HepG2 (cell line): ENCODE measurements at regions not wholly inside any gene's neighbourhood (a gene's known extent, or its start where the extent isn't known, plus 50 kb on each side); places are given as distances from the start of the nearest gene placed in this dataset.

ENCODE experiments used
- ATAC-seq: fragments of 200-7000 bp; cut with Tn5 transposase; 3 replicates; pipeline ENCODE4 v1.9.1; 2020; ENCODE audit warnings: mild to moderate bottlenecking, moderate library complexity
- BruUV-seq: library from RNA; stranded (reverse); fragments of 400-500 nt; replicated peaks from 2 replicates; lab custom pipeline; 2021; lab: Mats Ljungman, UMichigan
- CTCF ChIA-PET: fragments of 300-600 bp; formaldehyde crosslinking; extraction: SDS; loops from one replicate; lab custom pipeline; 2021; ENCODE audit warnings: low total read pairs, inconsistent platforms, low intra/inter-chr PET ratio; lab: Yijun Ruan, JAX
- POLR2A ChIA-PET: fragments of 350-600 bp; sonication (Branson Sonifier 250); formaldehyde crosslinking; loops from one replicate; lab custom pipeline; 2020; ENCODE audit warnings: antibody characterized with exemption, inconsistent platforms; lab: Yijun Ruan, JAX
- DNase-seq: peaks from one replicate; pipeline ENCODE4 v3.0.0-alpha.2; 2015; ENCODE audit warnings: low spot score
- FAIRE-seq: peaks from 3 replicates; lab custom pipeline; 2011; peaks lifted over from hg19 to GRCh38; lab: Jason Lieb, UNC
- H2AFZ ChIP-seq: one replicate; pipeline ENCODE4 v1.6.1; 2011; ENCODE audit warnings: low read length, inconsistent platforms
- H3K27ac ChIP-seq: fragments of 300-600 bp; 3 replicates; pipeline ENCODE4 v1.8.0; 2011; ENCODE audit warnings: mixed run types, mild to moderate bottlenecking, mixed read lengths, low read length, inconsistent platforms; ENCODE audit not compliant: insufficient read depth; ENCODE audit errors: extremely low read length
- H3K27me3 ChIP-seq, 2 experiments: fragments of 200-600 bp in 1 of 2; 2 replicates in 1 of 2; 3 replicates in 1 of 2; pipeline versions ENCODE4 v1.6.0 to v1.8.0; 2011; ENCODE audit warnings: low read length in 2 of 2, mild to moderate bottlenecking in 2 of 2, moderate library complexity in 2 of 2, inconsistent platforms in 1 of 2; ENCODE audit not compliant: insufficient read depth in 2 of 2, control insufficient read depth in 1 of 2
- H3K36me3 ChIP-seq, 2 experiments: fragments of 200-600 bp in 1 of 2; replicated peaks in 1 of 2; 2 replicates in 1 of 2; 3 replicates in 1 of 2; pipeline versions ENCODE4 v1.5.1 to v1.8.0; 2011; ENCODE audit warnings: low read length in 2 of 2, inconsistent platforms in 1 of 2; ENCODE audit not compliant: insufficient read depth in 2 of 2, control insufficient read depth in 1 of 2
- H3K4me1 ChIP-seq: 2 replicates; pipeline ENCODE4 v1.5.1; 2012; ENCODE audit warnings: low read length, inconsistent platforms; ENCODE audit not compliant: insufficient read depth
- H3K4me2 ChIP-seq: 2 replicates; pipeline ENCODE4 v1.6.0; 2011; ENCODE audit warnings: low read depth, low read length, inconsistent platforms
- H3K4me3 ChIP-seq, 3 experiments: fragments of 200-600 bp in 1 of 3; sonication (generic), shearing (Covaris generic) in 1 of 3; replicated peaks in 1 of 3; 2 replicates each; pipeline ENCODE4 v1.5.1; 2011 to 2016; ENCODE audit warnings: low read length in 3 of 3, inconsistent platforms in 2 of 3, low read depth in 2 of 3, mild to moderate bottlenecking in 2 of 3, control low read depth in 1 of 3, mixed read lengths in 1 of 3; ENCODE audit not compliant: insufficient read depth in 1 of 3
- H3K79me2 ChIP-seq: one replicate; pipeline ENCODE4 v1.6.1; 2011; ENCODE audit warnings: low read length, inconsistent platforms; ENCODE audit not compliant: insufficient read depth
- H3K9ac ChIP-seq: 2 replicates; pipeline ENCODE4 v1.6.0; 2011; ENCODE audit warnings: mild to moderate bottlenecking, low read depth, low read length, inconsistent platforms; ENCODE audit not compliant: insufficient read depth
- H3K9me3 ChIP-seq: 2 replicates; pipeline ENCODE4 v1.5.1; 2012; ENCODE audit warnings: mild to moderate bottlenecking, low read length
- H4K20me1 ChIP-seq: 2 replicates; pipeline ENCODE4 v1.6.0; 2011; ENCODE audit warnings: inconsistent platforms, mild to moderate bottlenecking, low read length, moderate library complexity; ENCODE audit not compliant: insufficient read depth
- DPF2 ChIP-seq: sonication (generic); formaldehyde crosslinking; IDR thresholded peaks from 2 replicates; pipeline ENCODE4 v1.4.0; 2020; ENCODE audit warnings: mild to moderate bottlenecking, low read depth, missing genetic modification reagents, borderline replicate concordance
- HNRNPUL1 ChIP-seq: fragments of 200-400 bp; formaldehyde crosslinking; IDR thresholded peaks from 2 replicates; pipeline ENCODE4 v1.6.1; 2017; ENCODE audit warnings: low read depth, mild to moderate bottlenecking, low read length, moderate library complexity
- HOXA3 ChIP-seq: sonication (generic); formaldehyde crosslinking; IDR thresholded peaks from 2 replicates; pipeline ENCODE4 v1.5.0; 2020; ENCODE audit warnings: missing genetic modification reagents
- JARID2 ChIP-seq: sonication (generic); formaldehyde crosslinking; IDR thresholded peaks from 2 replicates; pipeline ENCODE4 v1.8.1; 2023; ENCODE audit warnings: missing genetic modification reagents, inconsistent platforms; ENCODE audit not compliant: insufficient replicate concordance
- SMYD3 ChIP-seq: sonication (generic); formaldehyde crosslinking; IDR thresholded peaks from 2 replicates; pipeline ENCODE4 v1.8.1; 2023; ENCODE audit warnings: mild to moderate bottlenecking, missing genetic modification reagents
- ZNF274 ChIP-seq: sonication (generic); formaldehyde crosslinking; IDR thresholded peaks from 2 replicates; pipeline ENCODE4 v1.5.1; 2020; ENCODE audit warnings: mild to moderate bottlenecking, missing genetic modification reagents
- ZNF343 ChIP-seq: sonication (generic); formaldehyde crosslinking; IDR thresholded peaks from 2 replicates; pipeline ENCODE4 v1.4.0; 2020; ENCODE audit warnings: mild to moderate bottlenecking, missing genetic modification reagents
- WGBS: methylation state at CpG from one replicate; pipeline ENCODE4 v1.1.6; 2017; ENCODE audit warnings: low lambda C conversion rate; 5-methylcytosine and 5-hydroxymethylcytosine counted together
- in situ Hi-C: cut with HindIII; loops from 2 replicates; pipeline ENCODE4 v1.10.0; 2017; ENCODE audit warnings: low pct_unique_long_range_greater_than_20kb; ENCODE audit not compliant: extremely low pct_ligation_motif_present
- intact Hi-C: fragments of 100-400 bp; cut with micrococcal nuclease; formaldehyde crosslinking; loops from one replicate; pipeline ENCODE4 v1.10.0; 2022; ENCODE audit not compliant: unreplicated experiment
- TF ChIP-seq, protein P1 (sequence below): sonication (generic); formaldehyde crosslinking; IDR thresholded peaks from 2 replicates; pipeline ENCODE4 v1.8.0; 2022; ENCODE audit warnings: missing genetic modification reagents, mild to moderate bottlenecking, inconsistent platforms, borderline replicate concordance
- TF ChIP-seq, protein P2 (sequence below): sonication (generic); formaldehyde crosslinking; IDR thresholded peaks from 2 replicates; pipeline ENCODE4 v1.5.0; 2020; ENCODE audit warnings: missing genetic modification reagents
- TF ChIP-seq, protein P3 (sequence below): sonication (generic); formaldehyde crosslinking; IDR thresholded peaks from one replicate; pipeline ENCODE4 v1.5.1; 2020; ENCODE audit warnings: mild to moderate bottlenecking, missing genetic modification reagents; ENCODE audit errors: not compliant biosample characterization
- TF ChIP-seq, protein P4 (sequence below): sonication (generic); formaldehyde crosslinking; IDR thresholded peaks from 2 replicates; pipeline ENCODE4 v1.5.0; 2020; ENCODE audit warnings: missing genetic modification reagents

DNA sequence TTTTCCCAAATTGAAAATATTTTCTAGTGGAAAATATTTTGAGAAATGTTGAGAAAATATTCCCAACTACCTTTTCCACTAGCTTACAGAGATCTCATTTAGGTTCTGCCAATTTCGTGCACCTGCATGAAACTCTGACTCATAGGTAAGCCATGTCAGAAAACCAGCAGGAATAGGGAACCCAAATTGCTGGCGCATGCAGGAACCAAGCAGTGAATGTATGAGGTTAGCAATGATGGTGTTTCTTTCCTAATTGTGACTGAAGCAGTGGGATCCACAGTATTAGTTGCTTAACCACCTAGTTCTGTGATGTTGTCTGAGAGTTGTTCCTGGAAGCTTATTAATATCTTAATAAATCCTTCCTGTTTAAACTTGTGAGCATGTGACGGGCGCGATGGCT lies 381.0 kb upstream of the TRAM1L1 start:
- no peak overlapping the region for H3K9ac ChIP-seq
- no peaks in the 10 kb centered on the region for H3K79me2 ChIP-seq
- ChIA-PET POLR2A (no interaction called here), CTCF (no interaction called here)
- no peaks in the 10 kb centered on the region for H3K27me3 ChIP-seq
- H3K4me3 ChIP-seq, result no peak overlapping the region
- BruUV-seq, result no TSS peak
- no peaks in the 10 kb centered on the region for H4K20me1 ChIP-seq
- H3K9me3 ChIP-seq, result no peaks in the 10 kb centered on the region
- intact Hi-C loops, result no loop called here
- no peak for ATAC-seq
- in situ Hi-C loops, result no loop called here
- no peak for FAIRE-seq
- H3K4me1 ChIP-seq, result no peaks in the 10 kb centered on the region
- no peak overlapping the region for H3K4me2 ChIP-seq
- no peaks in the 10 kb centered on the region for H3K36me3 ChIP-seq
- DNase-seq, result no peak
- no peak overlapping the region for H2AFZ ChIP-seq
- 51% methylated on average over 5 of the region's 5 CpGs for WGBS
- TF ChIP-seq, protein P1, sequence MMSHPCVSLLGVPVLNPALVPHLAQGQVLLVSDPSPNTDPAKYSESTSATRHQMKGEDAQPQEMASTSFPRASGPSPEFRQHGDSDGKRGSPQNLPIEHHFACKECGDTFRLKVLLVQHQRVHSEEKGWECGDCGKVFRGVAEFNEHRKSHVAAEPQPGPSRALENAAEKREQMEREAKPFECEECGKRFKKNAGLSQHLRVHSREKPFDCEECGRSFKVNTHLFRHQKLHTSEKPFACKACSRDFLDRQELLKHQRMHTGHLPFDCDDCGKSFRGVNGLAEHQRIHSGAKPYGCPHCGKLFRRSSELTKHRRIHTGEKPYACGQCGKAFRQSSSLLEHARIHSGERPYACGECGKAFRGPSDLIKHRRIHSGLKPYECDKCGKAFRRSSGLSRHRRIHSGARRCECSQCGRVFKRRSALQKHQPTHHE (CRISPR knock-in tag), result no peak
- TF ChIP-seq, protein P2, sequence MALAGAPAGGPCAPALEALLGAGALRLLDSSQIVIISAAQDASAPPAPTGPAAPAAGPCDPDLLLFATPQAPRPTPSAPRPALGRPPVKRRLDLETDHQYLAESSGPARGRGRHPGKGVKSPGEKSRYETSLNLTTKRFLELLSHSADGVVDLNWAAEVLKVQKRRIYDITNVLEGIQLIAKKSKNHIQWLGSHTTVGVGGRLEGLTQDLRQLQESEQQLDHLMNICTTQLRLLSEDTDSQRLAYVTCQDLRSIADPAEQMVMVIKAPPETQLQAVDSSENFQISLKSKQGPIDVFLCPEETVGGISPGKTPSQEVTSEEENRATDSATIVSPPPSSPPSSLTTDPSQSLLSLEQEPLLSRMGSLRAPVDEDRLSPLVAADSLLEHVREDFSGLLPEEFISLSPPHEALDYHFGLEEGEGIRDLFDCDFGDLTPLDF (CRISPR knock-in tag), result no peak
- TF ChIP-seq, protein P3, sequence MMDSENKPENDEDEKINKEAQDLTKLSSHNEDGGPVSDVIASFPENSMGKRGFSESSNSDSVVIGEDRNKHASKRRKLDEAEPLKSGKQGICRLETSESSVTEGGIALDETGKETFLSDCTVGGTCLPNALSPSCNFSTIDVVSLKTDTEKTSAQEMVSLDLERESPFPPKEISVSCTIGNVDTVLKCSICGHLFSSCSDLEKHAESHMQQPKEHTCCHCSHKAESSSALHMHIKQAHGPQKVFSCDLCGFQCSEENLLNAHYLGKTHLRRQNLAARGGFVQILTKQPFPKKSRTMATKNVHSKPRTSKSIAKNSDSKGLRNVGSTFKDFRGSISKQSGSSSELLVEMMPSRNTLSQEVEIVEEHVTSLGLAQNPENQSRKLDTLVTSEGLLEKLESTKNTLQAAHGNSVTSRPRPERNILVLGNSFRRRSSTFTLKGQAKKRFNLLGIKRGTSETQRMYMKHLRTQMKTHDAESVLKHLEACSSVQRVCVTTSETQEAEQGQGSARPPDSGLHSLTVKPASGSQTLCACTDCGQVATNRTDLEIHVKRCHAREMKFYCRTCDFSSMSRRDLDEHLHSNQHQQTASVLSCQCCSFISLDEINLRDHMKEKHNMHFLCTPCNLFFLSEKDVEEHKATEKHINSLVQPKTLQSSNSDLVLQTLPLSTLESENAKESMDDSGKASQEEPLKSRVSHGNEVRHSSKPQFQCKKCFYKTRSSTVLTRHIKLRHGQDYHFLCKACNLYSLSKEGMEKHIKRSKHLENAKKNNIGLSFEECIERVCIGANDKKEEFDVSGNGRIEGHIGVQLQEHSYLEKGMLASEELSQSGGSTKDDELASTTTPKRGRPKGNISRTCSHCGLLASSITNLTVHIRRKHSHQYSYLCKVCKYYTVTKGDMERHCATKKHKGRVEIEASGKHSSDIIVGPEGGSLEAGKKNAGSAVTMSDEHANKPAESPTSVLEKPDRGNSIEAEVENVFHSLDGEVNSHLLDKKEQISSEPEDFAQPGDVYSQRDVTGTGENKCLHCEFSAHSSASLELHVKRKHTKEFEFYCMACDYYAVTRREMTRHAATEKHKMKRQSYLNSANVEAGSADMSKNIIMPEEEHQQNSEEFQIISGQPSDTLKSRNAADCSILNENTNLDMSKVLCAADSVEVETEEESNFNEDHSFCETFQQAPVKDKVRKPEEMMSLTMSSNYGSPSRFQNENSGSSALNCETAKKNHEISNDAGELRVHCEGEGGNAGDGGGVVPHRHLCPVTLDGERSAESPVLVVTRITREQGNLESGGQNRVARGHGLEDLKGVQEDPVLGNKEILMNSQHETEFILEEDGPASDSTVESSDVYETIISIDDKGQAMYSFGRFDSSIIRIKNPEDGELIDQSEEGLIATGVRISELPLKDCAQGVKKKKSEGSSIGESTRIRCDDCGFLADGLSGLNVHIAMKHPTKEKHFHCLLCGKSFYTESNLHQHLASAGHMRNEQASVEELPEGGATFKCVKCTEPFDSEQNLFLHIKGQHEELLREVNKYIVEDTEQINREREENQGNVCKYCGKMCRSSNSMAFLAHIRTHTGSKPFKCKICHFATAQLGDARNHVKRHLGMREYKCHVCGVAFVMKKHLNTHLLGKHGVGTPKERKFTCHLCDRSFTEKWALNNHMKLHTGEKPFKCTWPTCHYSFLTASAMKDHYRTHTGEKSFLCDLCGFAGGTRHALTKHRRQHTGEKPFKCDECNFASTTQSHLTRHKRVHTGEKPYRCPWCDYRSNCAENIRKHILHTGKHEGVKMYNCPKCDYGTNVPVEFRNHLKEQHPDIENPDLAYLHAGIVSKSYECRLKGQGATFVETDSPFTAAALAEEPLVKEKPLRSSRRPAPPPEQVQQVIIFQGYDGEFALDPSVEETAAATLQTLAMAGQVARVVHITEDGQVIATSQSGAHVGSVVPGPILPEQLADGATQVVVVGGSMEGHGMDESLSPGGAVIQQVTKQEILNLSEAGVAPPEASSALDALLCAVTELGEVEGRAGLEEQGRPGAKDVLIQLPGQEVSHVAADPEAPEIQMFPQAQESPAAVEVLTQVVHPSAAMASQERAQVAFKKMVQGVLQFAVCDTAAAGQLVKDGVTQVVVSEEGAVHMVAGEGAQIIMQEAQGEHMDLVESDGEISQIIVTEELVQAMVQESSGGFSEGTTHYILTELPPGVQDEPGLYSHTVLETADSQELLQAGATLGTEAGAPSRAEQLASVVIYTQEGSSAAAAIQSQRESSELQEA (CRISPR knock-in tag), result no peak
- TF ChIP-seq, protein P4, sequence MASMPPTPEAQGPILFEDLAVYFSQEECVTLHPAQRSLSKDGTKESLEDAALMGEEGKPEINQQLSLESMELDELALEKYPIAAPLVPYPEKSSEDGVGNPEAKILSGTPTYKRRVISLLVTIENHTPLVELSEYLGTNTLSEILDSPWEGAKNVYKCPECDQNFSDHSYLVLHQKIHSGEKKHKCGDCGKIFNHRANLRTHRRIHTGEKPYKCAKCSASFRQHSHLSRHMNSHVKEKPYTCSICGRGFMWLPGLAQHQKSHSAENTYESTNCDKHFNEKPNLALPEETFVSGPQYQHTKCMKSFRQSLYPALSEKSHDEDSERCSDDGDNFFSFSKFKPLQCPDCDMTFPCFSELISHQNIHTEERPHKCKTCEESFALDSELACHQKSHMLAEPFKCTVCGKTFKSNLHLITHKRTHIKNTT (CRISPR knock-in tag), result no peak
- TF ChIP-seq ZNF343 (CRISPR knock-in tag) (no peak), HNRNPUL1 (no peak), DPF2 (CRISPR knock-in tag) (no peak), HOXA3 (CRISPR knock-in tag) (no peak), JARID2 (no peak), ZNF274 (no peak), SMYD3 (CRISPR knock-in tag) (no peak)
- H3K27ac ChIP-seq, result no peak overlapping the region
